ENCODE measurements at regions not wholly inside any gene's neighbourhood (a gene's known extent, or its start where the extent isn't known, plus 50 kb on each side); places are given as distances from the start of the nearest gene placed in this dataset.

DNA sequence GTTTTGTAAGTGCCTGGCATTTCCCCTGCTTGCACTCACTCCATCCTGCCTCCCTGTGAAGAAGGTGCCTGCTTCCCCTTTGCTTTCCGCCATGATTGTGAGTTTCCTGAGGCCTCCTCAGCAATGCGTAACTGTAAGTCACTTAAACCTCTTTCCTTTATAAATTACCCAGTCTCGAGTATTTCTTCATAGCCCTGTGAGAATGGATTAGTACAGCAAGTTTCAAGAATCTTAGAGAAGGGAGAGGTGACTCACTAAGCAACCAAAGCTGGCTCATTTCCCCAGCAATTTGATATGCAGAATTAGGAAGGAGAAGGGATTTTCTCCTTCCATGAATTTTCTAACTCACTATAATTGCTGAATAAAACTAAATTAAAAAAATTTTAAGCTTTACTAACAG lies 251.0 kb upstream of the FOXG1 start:
- TF ChIP-seq, protein P1, sequence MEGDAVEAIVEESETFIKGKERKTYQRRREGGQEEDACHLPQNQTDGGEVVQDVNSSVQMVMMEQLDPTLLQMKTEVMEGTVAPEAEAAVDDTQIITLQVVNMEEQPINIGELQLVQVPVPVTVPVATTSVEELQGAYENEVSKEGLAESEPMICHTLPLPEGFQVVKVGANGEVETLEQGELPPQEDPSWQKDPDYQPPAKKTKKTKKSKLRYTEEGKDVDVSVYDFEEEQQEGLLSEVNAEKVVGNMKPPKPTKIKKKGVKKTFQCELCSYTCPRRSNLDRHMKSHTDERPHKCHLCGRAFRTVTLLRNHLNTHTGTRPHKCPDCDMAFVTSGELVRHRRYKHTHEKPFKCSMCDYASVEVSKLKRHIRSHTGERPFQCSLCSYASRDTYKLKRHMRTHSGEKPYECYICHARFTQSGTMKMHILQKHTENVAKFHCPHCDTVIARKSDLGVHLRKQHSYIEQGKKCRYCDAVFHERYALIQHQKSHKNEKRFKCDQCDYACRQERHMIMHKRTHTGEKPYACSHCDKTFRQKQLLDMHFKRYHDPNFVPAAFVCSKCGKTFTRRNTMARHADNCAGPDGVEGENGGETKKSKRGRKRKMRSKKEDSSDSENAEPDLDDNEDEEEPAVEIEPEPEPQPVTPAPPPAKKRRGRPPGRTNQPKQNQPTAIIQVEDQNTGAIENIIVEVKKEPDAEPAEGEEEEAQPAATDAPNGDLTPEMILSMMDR (tag by site-specific recombination; IDR thresholded peaks at IDR 0.05), result no peak
- TF ChIP-seq OSR2 (tag by site-specific recombination; IDR thresholded peaks at IDR 0.05), result no peak
- no peak for TF ChIP-seq TCF7L2 (IDR thresholded peaks at IDR 0.05; ENCODE audit: borderline replicate concordance, low read depth, low read length)
- no peak for TF ChIP-seq ZEB2 (tag by site-specific recombination; IDR thresholded peaks at IDR 0.05)
- no peak for TF ChIP-seq GLIS2 (tag by site-specific recombination; IDR thresholded peaks at IDR 0.05)

Data from HEK293 (cell line).